ENCODE measurements at regions not wholly inside any gene's neighbourhood (a gene's known extent, or its start where the extent isn't known, plus 50 kb on each side); places are given as distances from the start of the nearest gene placed in this dataset.

DNA sequence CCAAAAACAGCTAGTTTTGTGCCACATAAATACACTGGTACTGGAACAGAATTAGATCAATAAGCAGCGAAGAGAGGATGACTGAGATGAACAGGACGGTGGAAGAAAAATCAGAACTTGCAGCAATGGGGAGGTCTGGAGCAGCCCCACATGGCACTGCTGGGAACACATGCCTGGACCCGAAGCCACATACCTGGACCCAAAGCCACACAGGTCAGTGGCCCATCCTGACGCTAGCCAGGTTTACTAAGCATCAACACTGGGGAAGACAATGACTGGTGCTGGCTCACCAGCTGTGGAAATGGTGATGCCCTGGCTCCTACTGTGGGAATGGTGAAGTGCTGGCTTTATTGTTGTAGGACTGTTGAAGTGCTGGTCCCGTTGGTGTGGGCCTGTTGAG is 139.7 kb upstream of the IRX4 start:
- FAIRE-seq (no peak), ATAC-seq (no peak), DNase-seq (no peak)
- intact Hi-C loops (cut with DNase I), result no loop called here
- 72% methylated on average over 5 of the region's 5 CpGs for WGBS, 2 donors
- no peak overlapping the region for H3K27ac ChIP-seq
- no peaks in the 10 kb centered on the region for H3K9me3 ChIP-seq
- H3K36me3 ChIP-seq, result no peaks in the 10 kb centered on the region
- peaks cover 0 to 7% (median 0%) of the 10 kb centered on the region in 4 donors for H3K27me3 ChIP-seq
- TF ChIP-seq, protein P1, sequence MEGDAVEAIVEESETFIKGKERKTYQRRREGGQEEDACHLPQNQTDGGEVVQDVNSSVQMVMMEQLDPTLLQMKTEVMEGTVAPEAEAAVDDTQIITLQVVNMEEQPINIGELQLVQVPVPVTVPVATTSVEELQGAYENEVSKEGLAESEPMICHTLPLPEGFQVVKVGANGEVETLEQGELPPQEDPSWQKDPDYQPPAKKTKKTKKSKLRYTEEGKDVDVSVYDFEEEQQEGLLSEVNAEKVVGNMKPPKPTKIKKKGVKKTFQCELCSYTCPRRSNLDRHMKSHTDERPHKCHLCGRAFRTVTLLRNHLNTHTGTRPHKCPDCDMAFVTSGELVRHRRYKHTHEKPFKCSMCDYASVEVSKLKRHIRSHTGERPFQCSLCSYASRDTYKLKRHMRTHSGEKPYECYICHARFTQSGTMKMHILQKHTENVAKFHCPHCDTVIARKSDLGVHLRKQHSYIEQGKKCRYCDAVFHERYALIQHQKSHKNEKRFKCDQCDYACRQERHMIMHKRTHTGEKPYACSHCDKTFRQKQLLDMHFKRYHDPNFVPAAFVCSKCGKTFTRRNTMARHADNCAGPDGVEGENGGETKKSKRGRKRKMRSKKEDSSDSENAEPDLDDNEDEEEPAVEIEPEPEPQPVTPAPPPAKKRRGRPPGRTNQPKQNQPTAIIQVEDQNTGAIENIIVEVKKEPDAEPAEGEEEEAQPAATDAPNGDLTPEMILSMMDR (IDR thresholded peaks at IDR 0.05), result no peak
- H3K4me1 ChIP-seq, result no peaks in the 10 kb centered on the region
- H3K4me3 ChIP-seq, result no peak overlapping the region

DNA sequence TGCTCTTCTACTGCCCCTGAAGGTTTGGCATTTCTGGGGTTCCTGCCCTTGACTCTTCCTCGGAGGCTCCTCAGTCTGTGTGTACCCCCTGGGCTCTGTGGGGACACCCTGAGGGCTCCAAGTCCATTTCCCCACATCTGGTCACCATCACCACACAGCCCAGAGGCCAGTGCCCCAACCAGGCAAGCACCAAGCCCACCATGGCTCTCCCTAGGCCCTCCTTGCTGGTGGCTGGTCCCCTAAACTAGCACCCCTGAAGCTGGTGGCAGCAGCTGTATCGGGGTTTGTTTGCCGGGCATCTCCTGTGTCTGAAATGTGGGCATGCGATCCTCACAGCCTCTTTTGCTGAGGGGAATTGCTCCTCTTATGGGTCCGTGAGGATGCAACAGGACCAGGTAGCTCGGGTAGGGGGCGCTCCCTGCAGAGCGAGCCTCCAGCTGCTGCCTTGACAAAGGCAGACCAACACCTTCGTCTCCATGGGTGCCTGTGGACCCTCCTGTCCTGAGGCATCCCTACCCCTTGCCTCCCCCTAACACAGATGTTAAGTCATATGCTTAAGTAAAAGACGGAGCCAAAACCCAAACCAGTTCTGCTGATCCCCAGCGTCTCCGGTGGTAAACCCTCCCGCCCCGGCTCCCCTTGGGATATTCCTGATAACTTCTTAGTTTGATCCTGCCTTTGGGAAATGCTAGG is 138.9 kb upstream of the IRX4 start:
- Histone ChIP-seq H3K36me3 (no peaks in the 10 kb centered on the region), H3K27ac (no peak overlapping the region), H3K27me3 (peaks cover 0 to 7% (median 0%) of the 10 kb centered on the region in 4 donors), H3K4me1 (no peaks in the 10 kb centered on the region), H3K9me3 (no peaks in the 10 kb centered on the region), H3K4me3 (no peak overlapping the region)
- WGBS, 2 donors, result 74 to 75% methylated on average over 14 of the region's 14 CpGs
- DNase-seq (no peak), FAIRE-seq (no peak), ATAC-seq (no peak)
- intact Hi-C loops (cut with DNase I), result no loop called here
- TF ChIP-seq, protein P1 (IDR thresholded peaks at IDR 0.05), result no peak

DNA sequence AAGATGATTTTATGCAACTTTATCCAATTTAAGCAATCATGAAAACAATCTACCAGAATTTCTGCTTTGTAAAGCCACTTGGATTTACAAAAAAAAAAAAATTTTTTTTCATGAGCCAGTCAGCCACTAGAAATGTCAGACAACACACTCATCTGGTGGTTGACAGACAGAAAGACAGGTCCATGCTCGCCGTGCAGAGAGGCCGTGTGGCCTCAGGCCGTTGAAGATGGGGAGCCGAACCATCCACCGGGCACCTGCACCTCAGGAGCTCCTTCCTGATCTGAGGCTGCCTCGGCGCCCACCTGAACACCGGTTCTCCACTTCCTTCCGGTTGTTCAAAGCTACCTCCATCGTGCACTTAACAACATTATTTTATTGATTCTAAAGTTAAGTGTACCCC is 138.0 kb upstream of the IRX4 start:
- H3K27me3 ChIP-seq, result peaks cover 0 to 7% (median 0%) of the 10 kb centered on the region in 4 donors
- no peaks in the 10 kb centered on the region for H3K36me3 ChIP-seq
- no peaks in the 10 kb centered on the region for H3K4me1 ChIP-seq
- no peak for ATAC-seq
- TF ChIP-seq, protein P1 (IDR thresholded peaks at IDR 0.05), result no peak
- FAIRE-seq, result no peak
- WGBS, 2 donors, result 74 to 80% methylated on average over 11 of the region's 11 CpGs
- H3K9me3 ChIP-seq, result no peaks in the 10 kb centered on the region
- no peak overlapping the region for H3K4me3 ChIP-seq
- no peak overlapping the region for H3K27ac ChIP-seq
- intact Hi-C loops (cut with DNase I), result no loop called here
- DNase-seq, result no peak

- Histone ChIP-seq H3K27ac (no peak overlapping the region), H3K9me3 (no peaks in the 10 kb centered on the region), H3K4me1 (no peaks in the 10 kb centered on the region), H3K27me3 (peaks cover 0 to 7% (median 0%) of the 10 kb centered on the region in 4 donors), H3K36me3 (no peaks in the 10 kb centered on the region), H3K4me3 (no peak overlapping the region)
- FAIRE-seq (no peak), DNase-seq (no peak), ATAC-seq (no peak)
- 65 to 69% methylated on average over 9 of the region's 9 CpGs for WGBS, 2 donors
- intact Hi-C loops (cut with DNase I), result loop anchor here in 1 of 3 donors (10.0 kb wide), 1 partner anchor 285 kb away; no protein-coding TSS in a partner anchor
- TF ChIP-seq, protein P1 (IDR thresholded peaks at IDR 0.05), result no peak
Observed at GRCh38 chr5:2019716-2020115, 137.0 kb upstream of the IRX4 start.

DNA sequence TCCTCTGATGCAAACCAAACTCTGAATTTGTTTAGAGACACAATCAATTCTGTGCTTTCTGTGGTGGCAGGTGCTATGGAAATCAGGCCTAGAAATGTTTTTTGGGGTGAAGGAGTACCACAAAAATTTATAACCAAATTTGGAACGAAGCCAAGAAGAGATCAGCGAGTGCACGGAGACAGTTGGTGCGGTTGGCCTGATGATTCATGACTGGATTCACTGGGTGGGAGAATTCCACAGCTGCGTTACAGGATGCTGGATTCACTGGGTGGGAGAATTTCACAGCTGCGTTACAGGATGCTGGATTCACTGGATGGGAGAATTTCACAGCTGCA is 135.6 kb upstream of the IRX4 start:
- intact Hi-C loops (cut with DNase I), result loop anchor here in 1 of 3 donors (10.0 kb wide), 1 partner anchor 284 kb away; no protein-coding TSS in a partner anchor
- ATAC-seq (no peak), FAIRE-seq (no peak), DNase-seq (no peak)
- H3K36me3 ChIP-seq, result no peaks in the 10 kb centered on the region
- no peaks in the 10 kb centered on the region for H3K4me1 ChIP-seq
- no peaks in the 10 kb centered on the region for H3K9me3 ChIP-seq
- 62 to 65% methylated on average over 6 of the region's 6 CpGs for WGBS, 2 donors
- H3K4me3 ChIP-seq, result no peak overlapping the region
- no peak overlapping the region for H3K27ac ChIP-seq
- H3K27me3 ChIP-seq, result peaks cover 0 to 7% (median 0%) of the 10 kb centered on the region in 4 donors
- TF ChIP-seq, protein P1 (IDR thresholded peaks at IDR 0.05), result no peak
